GM12864 (cell line): ENCODE measurements at regions not wholly inside any gene's neighbourhood (a gene's known extent, or its start where the extent isn't known, plus 50 kb on each side); places are given as distances from the start of the nearest gene placed in this dataset.

Source experiments
- DNase-seq: peaks from one replicate; pipeline ENCODE4 v3.0.0-alpha.2; 2011; ENCODE audit warnings: low read depth
- H3K4me3 ChIP-seq: 2 replicates; pipeline ENCODE4 v1.5.1; 2011; ENCODE audit warnings: mild to moderate bottlenecking, low read depth, low read length, control low read depth
- CTCF ChIP-seq: IDR thresholded peaks from 2 replicates; pipeline ENCODE4 v1.5.1; 2011; ENCODE audit warnings: low read depth, mild to moderate bottlenecking, moderate library complexity, low read length, control low read depth, inconsistent platforms; ENCODE audit errors: missing control alignments

GRCh38 chr7:130883928-130884327 is 149.9 kb upstream of the KLF14 start:
- TF ChIP-seq CTCF, result no peak
- DNase-seq, result no peak
- H3K4me3 ChIP-seq, result no peak overlapping the region

- no peak overlapping the region for H3K4me3 ChIP-seq
- TF ChIP-seq CTCF, result no peak
- DNase-seq, result no peak
Measured at GRCh38 chr7:130884437-130885417, 150.7 kb upstream of the KLF14 start.

- H3K4me3 ChIP-seq, result no peak overlapping the region
- no peak for DNase-seq
- TF ChIP-seq CTCF, result no peak
Measured at GRCh38 chr7:130886438-130887135, 152.6 kb upstream of the KLF14 start.

GRCh38 chr7:130887182-130887956 is 153.4 kb upstream of the KLF14 start:
- no peak for TF ChIP-seq CTCF
- DNase-seq, result no peak

GRCh38 chr7:130887957-130888371 is 154.0 kb upstream of the KLF14 start:
- no peak overlapping the region for H3K4me3 ChIP-seq
- TF ChIP-seq CTCF, result no peak
- DNase-seq, result no peak

More at GRCh38 chr7:130887182-130887956, 153.4 kb upstream of the KLF14 start:
- no peak overlapping the region for H3K4me3 ChIP-seq

- no peak for TF ChIP-seq CTCF
- DNase-seq, result no peak
- no peak overlapping the region for H3K4me3 ChIP-seq
Measured at GRCh38 chr7:130888468-130888867, 154.5 kb upstream of the KLF14 start.
